ENCODE measurements at regions not wholly inside any gene's neighbourhood (a gene's known extent, or its start where the extent isn't known, plus 50 kb on each side); places are given as distances from the start of the nearest gene placed in this dataset.
"Not testable (repeated sequence)": the region's sequence is repeated elsewhere in the genome, so short reads cannot be mapped to it uniquely, and the experiment has no call there.

DNA sequence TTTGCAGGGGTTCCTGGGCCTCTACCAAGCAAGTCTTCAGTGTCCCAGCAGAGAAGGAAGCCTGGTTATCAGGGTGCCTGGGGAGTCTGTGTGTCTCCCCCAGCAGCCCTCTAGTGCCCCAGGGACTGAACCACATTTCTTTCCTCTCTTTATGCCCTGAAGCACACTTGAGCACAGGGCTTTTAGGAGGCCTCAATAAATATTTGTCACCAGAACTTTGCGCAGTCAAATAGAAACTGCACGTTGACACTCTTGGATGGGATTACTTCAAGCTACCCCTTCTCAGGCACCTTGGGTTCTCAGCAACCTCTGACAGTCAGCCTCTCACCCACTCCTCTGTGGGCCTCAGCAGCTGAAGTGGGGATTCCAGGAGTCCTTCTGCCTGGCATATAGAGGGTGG is 226.6 kb upstream of the HES1 start:
- DNase-seq: no peak

DNA sequence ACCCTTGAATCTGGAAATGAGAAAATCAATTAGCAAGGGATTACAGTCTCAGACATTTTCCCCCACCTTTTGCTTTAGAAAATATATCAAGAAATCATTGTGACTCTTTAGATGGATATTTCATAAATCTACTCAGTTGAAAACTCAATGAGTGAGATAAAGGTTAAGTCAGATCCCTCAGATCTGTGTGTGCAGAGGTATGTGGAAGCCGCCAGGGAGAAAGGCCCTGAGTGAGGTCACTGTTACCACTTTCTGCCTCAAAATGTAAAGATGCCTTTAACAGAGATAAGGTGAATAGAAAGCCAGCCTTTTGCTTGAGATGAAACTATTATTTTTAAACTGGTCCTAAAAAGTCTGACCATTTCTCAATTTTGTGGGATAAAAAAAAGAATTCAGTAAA is 225.6 kb upstream of the HES1 start:
- DNase-seq: no peak

DNA sequence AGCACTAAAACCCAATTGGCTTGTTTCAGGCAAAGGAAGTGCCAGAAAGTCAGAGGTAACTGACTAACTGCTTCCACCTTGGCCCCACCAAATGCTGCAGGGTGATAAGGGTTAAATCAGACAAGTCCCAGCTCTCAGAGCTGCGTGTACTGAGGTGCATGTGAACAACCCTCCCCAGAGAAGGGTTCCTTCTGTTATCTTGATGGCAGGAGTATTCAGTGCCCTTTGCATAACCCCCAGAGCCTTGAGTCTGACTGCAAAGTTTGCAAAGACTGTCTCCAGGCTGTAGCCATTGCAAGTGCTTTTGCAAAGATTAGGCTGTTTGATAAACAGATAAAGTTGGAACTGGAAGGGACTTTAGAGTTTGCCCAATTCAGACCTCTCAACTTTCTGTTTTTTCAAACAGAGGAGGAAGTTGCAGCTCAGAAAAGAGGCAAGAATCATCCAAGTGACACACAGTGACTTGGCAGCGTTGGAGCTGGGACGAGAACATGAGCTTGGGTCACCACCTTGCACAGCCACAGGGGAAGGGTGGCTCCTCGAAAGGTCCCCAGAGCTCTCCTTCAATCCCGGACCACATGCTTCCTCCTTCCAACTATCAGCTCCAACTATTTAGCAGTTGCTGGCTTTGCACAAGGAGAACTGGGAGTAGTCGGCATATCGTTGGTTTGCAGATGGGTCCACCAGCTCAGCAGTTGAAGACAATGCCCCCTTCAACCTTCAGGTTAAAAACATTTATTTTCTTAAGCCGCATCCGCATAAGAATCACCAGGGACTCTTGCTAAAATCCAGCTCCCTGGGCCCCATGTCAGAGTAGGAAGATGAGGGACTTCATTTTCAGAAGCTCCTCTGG is 224.8 kb upstream of the HES1 start:
- peak in 1 of 2 donors; percentile 10 for DNase-seq

DNA sequence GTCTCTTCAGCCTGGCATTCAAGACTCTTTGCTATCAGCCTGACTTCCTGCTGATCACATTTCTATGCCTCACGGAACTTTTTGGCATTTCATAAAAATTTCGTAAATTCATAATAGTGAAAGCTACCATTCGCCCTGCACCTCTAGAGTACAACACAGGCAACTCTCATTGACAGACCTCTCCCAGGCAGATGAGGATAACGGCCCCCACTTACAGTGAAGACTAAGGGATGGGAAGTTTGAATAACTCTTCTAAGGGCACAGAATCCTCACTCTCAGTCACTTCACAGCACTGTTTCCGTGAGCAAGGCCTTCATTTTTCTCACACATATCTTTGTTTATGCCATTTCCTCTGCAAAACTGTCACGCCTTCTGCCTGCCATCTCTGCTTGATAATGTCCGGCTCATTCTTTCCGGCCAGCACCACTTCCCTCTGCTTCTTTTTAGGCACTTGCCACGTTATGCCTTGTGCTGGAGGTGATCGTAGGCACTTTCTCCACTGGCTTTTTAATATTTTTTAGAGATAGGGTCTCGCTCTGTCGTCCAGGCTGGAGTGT is 224.1 kb upstream of the HES1 start:
- no peak for DNase-seq

DNA sequence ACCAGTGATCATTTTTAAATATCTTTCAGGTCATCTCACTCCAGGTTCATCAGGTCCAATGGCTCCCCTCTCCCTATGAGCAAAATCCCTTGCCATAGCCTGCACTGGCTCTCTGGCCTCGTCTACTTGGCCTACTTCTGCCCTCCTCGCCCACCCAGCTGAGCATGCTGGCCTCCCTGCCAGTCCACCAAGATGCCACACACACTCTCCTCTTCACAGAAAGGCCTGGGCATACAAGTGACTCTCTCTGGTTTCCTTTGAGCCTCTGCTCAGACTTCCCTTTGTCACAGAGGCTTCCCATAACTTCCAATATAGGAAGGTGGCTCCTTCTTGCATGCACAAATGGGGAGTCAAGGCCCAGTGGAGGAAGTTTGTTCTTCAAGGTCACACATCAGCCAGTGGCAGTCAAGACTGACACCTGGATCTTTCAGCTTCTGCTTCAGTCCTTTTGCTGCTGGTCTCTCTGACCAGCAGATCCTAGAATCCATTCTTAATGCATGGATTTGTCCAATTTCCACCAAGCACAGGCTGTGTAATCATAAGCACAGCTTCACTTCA is 223.2 kb upstream of the HES1 start:
- no peak for DNase-seq

DNA sequence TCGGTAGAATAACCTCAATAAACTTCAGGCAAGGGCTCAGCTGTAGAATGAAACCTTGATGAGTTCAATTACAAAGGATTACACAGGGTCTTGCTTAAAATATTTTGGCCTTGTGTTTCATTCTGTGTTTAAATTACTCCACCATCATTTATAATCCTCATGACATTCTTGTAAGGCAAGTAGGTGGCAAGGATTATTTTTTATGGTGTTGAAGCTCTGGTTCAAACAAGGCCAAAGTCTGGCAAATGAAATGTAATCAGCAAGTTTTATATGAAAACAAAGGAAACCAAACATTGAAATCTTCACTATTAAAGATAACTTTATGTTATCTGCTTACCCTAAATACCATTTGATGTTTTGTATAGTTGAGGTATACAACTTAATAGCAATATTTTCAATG is 221.3 kb upstream of the HES1 start:
- no peak for DNase-seq

DNA sequence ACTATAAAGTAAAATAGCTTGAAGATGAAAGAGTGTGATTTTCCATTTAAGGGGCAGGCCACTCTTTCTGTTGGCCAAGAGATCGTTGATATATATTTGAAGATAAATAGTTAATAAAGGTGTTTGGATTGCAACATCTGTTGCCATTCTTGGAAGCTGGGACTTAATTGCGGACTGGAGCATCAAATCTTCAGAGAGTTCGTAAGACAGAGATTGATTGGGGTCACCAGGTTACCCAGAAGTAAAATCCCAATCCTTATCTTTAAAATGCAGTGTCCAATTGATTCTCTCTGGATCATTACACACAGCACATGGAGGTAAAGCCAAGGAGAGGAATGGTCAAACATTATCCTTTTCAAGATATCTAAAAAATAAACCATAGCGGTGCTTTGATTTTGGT is 220.8 kb upstream of the HES1 start:
- DNase-seq: no peak

DNA sequence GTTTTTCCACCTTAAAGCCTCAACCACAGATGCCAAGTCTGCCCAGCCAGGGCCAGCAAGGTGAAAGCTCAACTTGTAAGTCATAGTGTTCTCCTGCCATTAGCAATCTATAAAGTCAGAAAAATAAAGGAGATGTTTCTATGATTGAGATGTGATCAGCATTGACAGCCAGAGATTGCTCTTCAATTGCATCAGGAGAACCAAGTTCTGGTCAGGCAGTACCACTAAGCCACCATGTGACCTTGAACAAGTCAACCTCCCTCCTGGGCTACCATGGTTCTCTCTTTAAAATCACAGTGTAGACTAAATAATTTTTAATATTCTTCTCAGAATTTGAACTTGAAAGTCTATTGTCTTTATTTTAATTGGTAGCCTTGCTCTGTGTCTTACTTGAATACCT is 220.3 kb upstream of the HES1 start:
- no peak for DNase-seq

DNA sequence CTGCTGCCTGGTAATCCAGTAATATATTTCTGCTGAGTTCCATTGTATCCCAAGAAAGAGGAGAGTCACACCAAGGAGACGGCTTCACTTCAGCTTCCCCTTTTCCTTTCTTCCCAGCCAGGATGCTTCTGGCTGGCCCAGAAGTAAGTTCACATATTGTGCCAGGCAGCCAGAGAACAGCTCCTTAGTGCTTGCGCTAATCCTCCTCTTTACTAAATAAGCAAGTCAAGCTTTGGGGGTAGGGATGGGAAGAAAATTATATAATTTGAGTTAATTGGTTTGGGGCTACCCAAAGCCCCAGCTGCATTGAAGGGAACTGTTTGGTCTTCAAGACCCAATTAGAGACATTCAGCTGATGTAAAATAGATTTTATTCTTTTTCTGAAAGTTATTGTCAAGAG is 218.8 kb upstream of the HES1 start:
- no peak for DNase-seq

DNA sequence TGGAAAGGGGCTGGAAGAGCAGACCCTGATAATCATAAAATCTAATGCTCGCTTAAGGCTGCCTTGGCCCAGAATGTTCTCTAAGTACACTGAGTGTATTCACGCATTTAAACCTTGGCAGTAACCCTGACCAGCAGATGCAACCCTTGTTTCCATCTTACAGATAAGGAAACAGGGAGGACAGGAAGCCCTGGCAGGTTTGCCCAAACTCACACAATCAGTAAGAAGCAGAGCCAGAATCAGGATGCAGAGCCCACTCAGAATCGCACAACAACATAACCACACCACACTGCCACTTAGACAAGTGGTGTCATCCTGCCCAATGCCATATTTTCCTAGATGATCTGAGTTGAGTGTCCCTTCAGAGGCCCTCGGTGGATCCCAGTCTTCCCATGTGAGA is 214.5 kb upstream of the HES1 start:
- DNase-seq: no peak

DNA sequence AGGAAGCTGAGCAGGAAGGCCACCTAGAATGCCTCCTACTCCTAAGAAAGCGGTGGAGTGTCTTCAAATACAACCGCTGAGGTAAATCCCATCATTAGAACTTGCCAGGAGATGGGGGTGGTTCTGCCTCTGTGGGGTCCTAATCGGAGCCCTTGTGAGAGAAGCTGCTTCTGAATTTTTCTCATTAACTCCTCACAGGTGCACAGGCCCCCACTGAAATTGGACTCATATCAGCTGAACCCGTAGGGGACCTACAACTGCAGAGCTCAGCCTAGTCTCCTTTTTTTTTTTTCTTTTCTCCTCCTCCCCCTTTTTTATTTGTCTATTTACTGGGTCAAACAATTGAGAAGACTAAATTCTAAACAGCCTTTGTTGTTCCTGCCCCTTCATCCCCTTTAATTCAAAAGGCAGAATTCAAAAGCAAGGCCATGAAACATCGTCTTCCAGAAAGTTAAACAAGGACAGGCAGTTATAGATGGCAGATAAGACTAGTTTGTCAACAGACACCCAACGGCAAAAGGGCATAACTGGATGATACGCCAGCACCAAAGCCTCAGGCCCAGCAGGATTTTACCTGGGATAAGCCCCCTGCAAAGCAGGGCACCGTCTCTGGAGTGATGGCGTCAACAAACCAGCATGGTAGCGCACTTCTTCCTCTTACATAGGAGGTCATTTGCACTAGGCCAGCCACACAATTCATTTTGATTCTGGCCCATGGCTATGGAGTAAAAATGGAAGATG is 213.7 kb upstream of the HES1 start:
- DNase-seq: no peak

DNA sequence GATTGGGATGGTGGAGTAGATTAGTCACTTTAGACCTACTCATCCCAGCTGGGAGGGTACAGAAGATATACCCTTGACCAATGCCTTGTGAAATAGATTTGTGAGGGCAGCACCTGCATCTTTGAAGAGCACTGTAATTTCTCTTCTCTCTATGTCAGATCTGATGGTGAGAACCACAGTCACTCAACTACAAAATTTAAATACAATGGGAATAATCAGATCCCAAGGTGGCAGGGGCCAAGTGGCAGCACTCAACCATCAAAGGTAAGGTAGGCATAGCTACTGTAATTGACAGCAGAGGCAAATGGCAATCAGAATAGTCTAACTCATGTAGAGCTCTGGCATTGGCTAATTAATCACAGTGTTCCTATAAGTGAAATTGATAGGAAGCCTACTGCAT is 212.0 kb upstream of the HES1 start:
- not testable (repeated sequence) for DNase-seq

DNA sequence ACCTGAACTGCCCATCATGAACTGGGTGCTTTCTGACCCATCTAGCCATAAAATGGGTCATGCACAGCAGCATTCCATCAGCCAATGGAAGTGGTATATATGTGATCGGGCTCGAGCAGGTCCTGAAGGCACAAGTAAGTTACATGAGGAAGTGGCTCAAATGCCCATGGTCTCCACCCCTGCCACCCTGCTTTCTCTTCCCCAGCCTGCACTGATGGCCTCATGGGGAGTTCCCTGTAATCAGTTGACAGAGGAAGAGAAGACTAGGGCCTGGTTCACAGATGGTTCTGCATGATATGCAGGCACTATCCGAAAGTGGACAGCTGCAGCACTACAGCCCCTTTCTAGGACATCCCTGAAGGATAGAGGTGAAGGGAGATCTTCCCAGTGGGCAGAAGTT is 209.9 kb upstream of the HES1 start:
- not testable (repeated sequence) for DNase-seq

DNA sequence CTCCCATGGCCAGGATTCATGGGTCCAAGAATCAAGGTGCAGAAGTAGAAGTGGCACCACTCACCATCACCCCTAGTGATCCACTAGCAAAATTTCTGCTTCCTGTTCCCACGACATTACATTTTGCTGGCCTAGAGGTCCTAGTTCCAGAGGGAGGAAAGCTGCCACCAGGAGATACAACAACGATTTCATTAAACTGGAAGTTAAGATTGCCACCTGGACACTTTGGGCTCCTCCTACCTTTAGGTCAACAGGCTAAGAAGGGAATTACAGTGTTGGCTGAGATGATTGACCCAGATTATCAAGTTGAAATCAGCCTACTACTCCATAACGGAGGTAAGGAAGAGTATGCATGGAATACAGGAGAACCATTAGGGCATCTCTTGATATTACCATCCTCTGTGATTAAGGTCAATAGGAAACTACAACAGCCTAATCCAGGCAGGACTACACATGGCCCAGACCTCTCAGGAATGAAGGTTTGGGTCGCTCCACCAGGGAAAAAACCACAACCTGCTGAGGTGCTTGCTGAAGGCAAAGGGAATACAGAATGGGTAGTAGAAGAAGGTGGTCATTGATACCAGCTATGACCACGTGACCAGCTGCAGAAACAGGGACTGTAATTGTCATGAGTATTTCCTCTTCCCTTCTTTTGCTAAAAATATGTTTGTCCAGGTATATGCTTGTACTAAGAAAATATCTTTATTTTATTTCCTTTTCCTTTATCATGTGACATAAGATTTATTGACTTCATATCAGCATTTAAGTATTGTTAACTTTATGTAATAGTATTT is 208.3 kb upstream of the HES1 start:
- not testable (repeated sequence) for DNase-seq

DNA sequence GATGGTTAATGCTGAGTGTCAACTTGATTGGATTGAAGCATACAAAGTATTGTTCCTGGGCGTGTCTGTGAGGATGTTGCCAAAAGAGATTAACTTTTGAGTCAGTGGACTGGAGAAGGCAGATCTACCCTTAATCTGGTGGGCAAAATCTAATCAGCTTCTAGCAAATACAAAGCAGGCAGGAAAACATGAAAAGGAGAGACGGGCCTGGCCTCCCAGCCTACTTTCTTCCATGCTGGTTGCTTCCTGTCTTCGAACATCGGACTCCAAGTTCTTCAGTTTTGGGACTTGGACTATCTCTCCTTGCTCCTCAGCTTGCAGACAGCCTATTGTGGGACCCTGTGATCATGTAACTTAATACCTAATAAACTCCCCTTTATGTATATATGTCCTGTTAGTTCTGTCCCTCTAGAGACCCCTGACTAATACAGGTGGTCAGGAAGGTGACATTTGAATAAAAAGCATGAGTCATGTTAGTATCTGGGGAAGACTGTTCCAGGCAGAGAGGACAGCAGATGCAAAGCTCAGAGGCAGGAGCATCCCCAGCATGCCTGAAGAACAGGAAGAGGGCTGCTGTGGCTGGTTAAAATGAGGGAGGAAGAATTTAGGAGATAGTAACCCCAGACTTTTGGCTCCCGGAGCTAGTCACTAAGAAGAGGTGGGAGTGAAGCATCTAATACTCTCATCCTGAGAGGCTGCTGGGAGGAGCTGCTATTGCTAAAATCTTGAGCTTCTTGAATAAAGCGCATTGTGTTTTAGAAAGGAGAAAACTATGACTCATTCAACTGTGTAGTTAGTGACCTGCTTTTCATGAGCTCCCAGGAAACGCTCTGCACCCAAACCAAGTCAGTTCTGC is 207.4 kb upstream of the HES1 start:
- no peak for DNase-seq

DNA sequence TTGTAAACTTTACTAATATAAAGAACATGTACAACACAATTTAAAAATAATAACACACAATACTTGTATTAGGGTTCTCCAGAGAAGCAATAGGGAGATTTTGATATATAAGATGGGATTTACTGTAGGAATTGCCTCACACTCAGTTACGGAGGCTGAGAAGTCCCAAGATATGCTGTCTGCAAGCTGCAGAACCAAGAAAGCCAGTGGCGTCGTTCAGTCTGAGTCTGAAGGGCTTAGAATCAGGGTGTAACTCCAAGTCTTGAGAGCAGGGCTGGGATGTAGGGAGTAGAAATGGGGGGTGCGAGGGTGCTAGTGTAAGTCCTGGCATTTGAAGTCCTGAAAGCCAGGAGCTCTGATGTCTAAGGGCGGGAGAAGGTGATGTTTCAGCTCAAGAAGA is 206.6 kb upstream of the HES1 start:
- DNase-seq: no peak

DNA sequence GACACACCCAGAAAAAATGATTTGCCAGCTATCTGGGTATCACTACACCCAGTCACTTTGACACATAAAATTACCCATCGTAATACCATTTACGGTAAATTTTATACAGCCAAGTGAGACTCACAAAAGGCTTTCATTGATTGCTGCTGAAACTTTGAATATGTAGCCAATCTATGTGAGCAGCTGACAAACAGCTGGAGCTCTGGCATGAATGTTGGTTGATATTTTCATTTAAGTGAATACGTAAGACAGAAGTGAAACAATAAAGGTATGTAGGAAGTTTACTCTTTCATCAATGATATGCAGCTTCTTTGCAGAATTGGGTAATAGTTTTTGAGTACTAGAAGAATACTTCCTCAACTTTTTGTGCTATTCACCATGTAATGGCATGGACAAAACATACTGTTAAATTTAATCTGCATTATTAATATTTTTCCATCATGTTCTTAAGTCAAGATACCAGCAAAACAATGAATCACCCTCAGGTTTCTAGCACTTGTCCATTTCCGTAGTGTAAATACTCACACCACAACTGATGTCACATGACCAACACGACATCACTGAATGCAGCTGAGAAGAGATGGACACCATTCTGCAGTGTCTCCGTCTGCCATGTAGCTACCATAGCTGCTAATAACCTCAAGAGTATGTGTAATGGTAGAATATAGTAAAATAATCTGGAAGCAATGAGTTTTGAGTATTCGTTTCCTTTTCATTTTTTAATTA is 205.9 kb upstream of the HES1 start:
- DNase-seq: no peak

DNA sequence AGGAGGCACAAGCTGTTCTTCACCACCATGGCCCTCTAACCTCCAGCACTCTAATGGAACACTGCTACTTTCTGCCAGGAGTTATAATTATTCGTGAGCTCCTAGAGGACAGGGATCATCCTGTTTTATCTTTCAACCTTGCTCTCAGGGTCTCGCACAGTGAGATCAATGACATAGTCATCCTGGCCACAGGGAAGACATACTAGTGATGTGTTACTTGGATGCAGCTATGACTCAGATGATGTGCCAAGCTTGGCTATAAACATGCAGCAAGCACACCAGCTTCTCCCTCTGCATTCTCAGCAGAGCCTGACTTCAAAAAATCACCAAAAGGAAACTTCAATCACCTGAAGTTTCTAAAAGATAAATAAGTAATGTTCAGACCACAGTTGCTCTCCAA is 203.8 kb upstream of the HES1 start:
- no peak for DNase-seq

DNA sequence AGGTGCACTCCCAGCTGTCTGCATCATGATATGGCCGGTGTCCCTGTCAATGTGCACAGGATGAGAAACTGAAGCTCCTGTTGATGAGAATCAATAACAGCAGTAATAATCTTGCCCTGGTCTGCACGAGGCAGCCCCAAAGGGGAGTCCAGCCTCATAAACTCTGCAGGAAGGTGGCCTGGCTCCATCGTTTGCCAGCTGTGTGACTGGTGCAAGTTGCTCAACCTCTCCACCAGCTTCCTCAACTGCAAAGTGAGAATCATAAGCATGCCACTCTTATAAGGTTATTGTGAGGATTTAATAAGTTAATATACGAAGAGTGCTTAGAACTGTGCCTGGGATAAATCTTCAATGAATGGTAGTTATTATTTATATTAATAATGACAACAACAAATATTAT is 203.4 kb upstream of the HES1 start:
- DNase-seq: no peak

DNA sequence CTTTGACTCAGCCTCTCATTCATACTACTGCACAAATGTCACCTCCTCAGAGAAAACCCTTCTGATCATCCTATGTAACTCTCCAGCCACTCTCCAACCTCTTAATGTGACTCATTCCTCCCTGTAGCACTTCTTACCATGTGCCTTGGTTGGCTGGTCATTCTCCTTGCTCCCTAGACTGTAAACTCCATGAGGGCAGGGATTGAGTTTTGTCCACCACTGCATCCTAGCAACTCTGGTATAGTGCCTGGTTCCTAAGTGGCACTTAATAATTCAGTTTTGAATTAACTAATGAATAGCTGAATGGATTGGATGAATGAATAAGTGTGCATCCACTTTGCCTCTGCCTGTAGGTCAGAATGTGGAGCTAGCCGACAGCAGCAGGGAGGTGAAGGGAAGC is 202.5 kb upstream of the HES1 start:
- no peak for DNase-seq

DNA sequence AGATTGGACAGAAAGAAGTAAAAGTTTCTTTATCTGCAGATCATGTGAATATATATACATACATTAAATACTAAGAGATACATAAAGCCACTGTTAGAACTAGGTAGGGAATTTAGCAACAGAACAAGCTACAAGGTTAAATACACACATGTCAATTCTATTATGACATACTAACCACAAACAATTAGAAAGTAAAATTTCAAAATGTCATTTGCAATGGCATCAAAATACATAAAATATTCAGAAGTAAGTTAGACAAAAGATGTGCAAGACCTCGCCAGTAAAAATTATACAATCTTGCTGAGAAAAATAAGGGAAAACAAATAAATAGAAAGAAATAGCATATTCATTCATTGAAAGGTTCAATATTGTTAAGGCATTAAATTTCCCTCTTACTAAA is 200.0 kb upstream of the HES1 start:
- DNase-seq: no peak

Measured in stimulated activated CD4-positive, alpha-beta T cell treated with anti-CD3 and anti-CD28 coated beads, Interleukin-2, amount 100 ng/mL, for 24 hours (primary cell).